K562 (cell line): ENCODE measurements at regions not wholly inside any gene's neighbourhood (a gene's known extent, or its start where the extent isn't known, plus 50 kb on each side); places are given as distances from the start of the nearest gene placed in this dataset.

Experiments
- ATAC-seq: fragments of 200-7000 bp; cut with Tn5 transposase; 3 replicates; pipeline ENCODE4 v1.9.1; 2020; ENCODE audit warnings: moderate library complexity
- BruUV-seq: library from RNA; stranded (reverse); fragments of 400-500 nt; replicated peaks from 2 replicates; lab custom pipeline; 2021; lab: Mats Ljungman, UMichigan
- CTCF ChIA-PET: fragments of 300-600 bp; formaldehyde crosslinking; extraction: SDS; loops from one replicate; lab custom pipeline; 2021; ENCODE audit warnings: low intra/inter-chr PET ratio; lab: Yijun Ruan, JAX
- POLR2A ChIA-PET: fragments of 300-600, 350-650 bp; sonication (Branson Sonifier 250); formaldehyde crosslinking; extraction: SDS; loops from one replicate; lab custom pipeline; 2021; ENCODE audit warnings: antibody characterized with exemption, inconsistent platforms; lab: Yijun Ruan, JAX
- DNase-seq, 4 experiments: peaks; one replicate each; pipeline versions ENCODE4 v3.0.0 to v3.0.0-alpha.2; 2011 to 2018; ENCODE audit warnings: low spot score in 3 of 4, mixed read lengths in 3 of 4; ENCODE audit errors: extremely low read depth in 1 of 4
- FAIRE-seq: peaks from 2 replicates; lab custom pipeline; 2011; peaks lifted over from hg19 to GRCh38; lab: Jason Lieb, UNC
- H2AFZ ChIP-seq: 2 replicates; pipeline ENCODE4 v1.6.0; 2011; ENCODE audit warnings: low read depth, low read length, control low read depth, inconsistent platforms
- H3K27ac ChIP-seq: fragments of 200-600 bp; 3 replicates; pipeline ENCODE4 v1.8.0; 2011; ENCODE audit warnings: low read depth, mild to moderate bottlenecking, control low read depth, inconsistent platforms, low read length, moderate library complexity, mixed read lengths; ENCODE audit errors: extremely low read depth
- H3K27me3 ChIP-seq, 2 experiments: fragments of 300-600 bp in 1 of 2; 2 replicates in 1 of 2; 3 replicates in 1 of 2; pipeline versions ENCODE4 v1.6.0 to v1.8.0; 2011; ENCODE audit warnings: inconsistent platforms in 2 of 2, low read length in 2 of 2, mild to moderate bottlenecking in 1 of 2, mixed read lengths in 1 of 2, moderate library complexity in 1 of 2; ENCODE audit not compliant: control insufficient read depth in 2 of 2, insufficient read depth in 2 of 2
- H3K36me3 ChIP-seq: fragments of 300-600 bp; 3 replicates; pipeline ENCODE4 v1.8.0; 2011; ENCODE audit warnings: mild to moderate bottlenecking, low read length, inconsistent platforms; ENCODE audit not compliant: control insufficient read depth, insufficient read depth
- H3K4me1 ChIP-seq, 2 experiments: fragments of 200-600 bp in 1 of 2; replicated peaks in 1 of 2; 2 replicates in 1 of 2; 3 replicates in 1 of 2; pipeline versions ENCODE4 v1.5.1 to v1.8.0; 2011; ENCODE audit warnings: inconsistent platforms in 2 of 2, low read length in 2 of 2, mild to moderate bottlenecking in 1 of 2, mixed read lengths in 1 of 2, moderate library complexity in 1 of 2; ENCODE audit not compliant: control insufficient read depth in 2 of 2, insufficient read depth in 2 of 2
- H3K4me2 ChIP-seq: 2 replicates; pipeline ENCODE4 v1.6.1; 2011; ENCODE audit warnings: low read length, control low read depth, inconsistent platforms, mixed read lengths; ENCODE audit not compliant: insufficient read depth
- H3K4me3 ChIP-seq: fragments of 200-600 bp; sonication (generic), shearing (Covaris generic); 2 replicates; pipeline ENCODE4 v1.5.1; 2016; ENCODE audit warnings: control low read depth, inconsistent platforms
- H3K79me2 ChIP-seq: fragments of 200-600 bp; 3 replicates; pipeline ENCODE4 v1.8.0; 2011; ENCODE audit warnings: low read length, inconsistent platforms; ENCODE audit not compliant: control insufficient read depth, insufficient read depth
- H3K9ac ChIP-seq, 2 experiments: 2 replicates each; pipeline versions ENCODE4 v1.6.0 to v1.6.1; 2011; ENCODE audit warnings: low read depth in 2 of 2, low read length in 2 of 2, control low read depth in 1 of 2, inconsistent platforms in 1 of 2, mild to moderate bottlenecking in 1 of 2, mixed read lengths in 1 of 2; ENCODE audit not compliant: insufficient read depth in 1 of 2
- H3K9me1 ChIP-seq: one replicate; pipeline ENCODE4 v1.6.0; 2011; ENCODE audit warnings: inconsistent platforms, mild to moderate bottlenecking, low read length, moderate library complexity; ENCODE audit not compliant: control insufficient read depth, insufficient read depth
- H3K9me3 ChIP-seq: replicated peaks from 2 replicates; pipeline ENCODE4 v1.5.1; 2011; ENCODE audit warnings: low read depth, low read length, inconsistent platforms; ENCODE audit not compliant: control insufficient read depth, insufficient read depth
- H4K20me1 ChIP-seq: replicated peaks from 2 replicates; pipeline ENCODE4 v1.6.1; 2011; ENCODE audit warnings: low read length, inconsistent platforms, mixed read lengths; ENCODE audit not compliant: control insufficient read depth, insufficient read depth
- ARHGAP35 ChIP-seq: fragments of 450-650 bp; IDR thresholded peaks from 2 replicates; pipeline ENCODE4 v1.6.1; 2018; ENCODE audit not compliant: partially characterized antibody
- GABPA ChIP-seq: fragments of 200-800 bp; sonication (Bioruptor generic); conservative IDR thresholded peaks from 2 replicates; pipeline ENCODE4 v1.6.1; 2016; ENCODE audit warnings: low read depth, missing genetic modification characterization, missing compliant biosample characterization
- JUND ChIP-seq, 2 experiments: IDR thresholded peaks; 2 replicates in 1 of 2; 3 replicates in 1 of 2; pipeline ENCODE4 v1.6.1; 2011; ENCODE audit warnings: borderline replicate concordance in 2 of 2, low read depth in 2 of 2, low read length in 2 of 2, improper control_type of control experiment in 1 of 2, missing biosample characterization in 1 of 2, missing genetic modification characterization in 1 of 2, missing genetic modification reagents in 1 of 2
- POLR2B ChIP-seq: fragments of 450-650 bp; IDR thresholded peaks from 2 replicates; pipeline ENCODE4 v1.6.1; 2018; ENCODE audit warnings: low read depth; ENCODE audit not compliant: partially characterized antibody
- ZNF174 ChIP-seq: fragments of 250-450 bp; sonication (Bioruptor Pico); IDR thresholded peaks from 2 replicates; pipeline ENCODE4 v1.4.0; 2020; ENCODE audit warnings: mild to moderate bottlenecking
- ZNF436 ChIP-seq: fragments of 250-450, 450-650 bp; sonication (Bioruptor Pico); formaldehyde crosslinking; IDR thresholded peaks from 2 replicates; pipeline ENCODE4 v1.7.0; 2020; ENCODE audit warnings: mild to moderate bottlenecking
- WGBS: fragments of 100-300 bp; shearing (Covaris generic); methylation state at CpG from one replicate; pipeline ENCODE4 v1.1.6; 2016; ENCODE audit warnings: low coverage, mixed read lengths; ENCODE audit not compliant: insufficient coverage; ENCODE audit errors: missing lambda C conversion rate; 5-methylcytosine and 5-hydroxymethylcytosine counted together
- in situ Hi-C: fragments of 300-500 bp; cut with MboI; formaldehyde crosslinking; loops from 4 replicates; pipeline ENCODE4 v1.15.0; 2018; ENCODE audit warnings: inconsistent platforms, mixed read lengths
- intact Hi-C: fragments of 100-400 bp; cut with micrococcal nuclease; formaldehyde crosslinking; loops from 2 replicates; pipeline ENCODE4 v1.14.2; 2022
- TF ChIP-seq, protein P1 (sequence below), 3 experiments: fragments of 200-800 bp in 1 of 3; fragments of 250-450 bp in 1 of 3; fragments of 450-650 bp in 1 of 3; sonication (Bioruptor Pico) in 1 of 3; sonication (Bioruptor generic) in 1 of 3; formaldehyde crosslinking in 1 of 3; IDR thresholded peaks; 2 replicates each; pipeline versions ENCODE4 v1.6.1 to v1.8.0; 2016 to 2022; ENCODE audit warnings: mild to moderate bottlenecking in 2 of 3, missing genetic modification characterization in 2 of 3, missing compliant biosample characterization in 1 of 3, moderate library complexity in 1 of 3
- TF ChIP-seq, protein P2 (sequence below): fragments of 250-450 bp; sonication (Bioruptor Pico); IDR thresholded peaks from 2 replicates; pipeline ENCODE4 v1.5.0; 2022; ENCODE audit warnings: mild to moderate bottlenecking
- TF ChIP-seq, protein P3 (sequence below): fragments of 250-450 bp; sonication (Bioruptor Pico); IDR thresholded peaks from 2 replicates; pipeline ENCODE4 v1.5.0; 2021
- TF ChIP-seq, protein P4 (sequence below): IDR thresholded peaks from 2 replicates; pipeline ENCODE4 v1.6.1; 2011; ENCODE audit warnings: borderline replicate concordance, low read depth, mild to moderate bottlenecking, moderate library complexity, low read length; ENCODE audit not compliant: insufficient read depth, poor library complexity, severe bottlenecking

DNA sequence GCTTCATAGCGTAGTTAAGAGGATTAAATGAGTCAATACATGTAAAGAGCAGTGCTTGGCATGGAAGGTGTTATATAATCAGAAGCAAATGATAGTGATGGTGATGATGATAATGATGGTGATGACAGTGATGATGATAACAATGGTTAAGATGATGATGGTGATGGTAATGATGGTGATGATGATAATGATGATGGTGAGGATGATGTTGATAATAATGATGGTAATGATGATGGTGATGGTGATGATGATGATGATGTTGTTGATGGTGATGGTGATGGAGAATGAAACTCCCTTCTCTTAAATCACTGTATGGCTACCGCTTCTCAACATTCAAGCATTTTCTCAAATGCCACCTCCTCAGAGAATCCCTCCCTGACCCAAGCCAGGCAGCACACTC is 190.5 kb downstream of the TMEM132E start:
- intact Hi-C loops, result no loop called here
- FAIRE-seq, result no peak
- Histone ChIP-seq H3K4me1 (no peaks in the 10 kb centered on the region), H3K4me2 (no peak overlapping the region), H3K9ac (no peak overlapping the region), H3K27ac (no peak overlapping the region), H2AFZ (no peak overlapping the region), H3K9me1 (no peaks in the 10 kb centered on the region), H3K79me2 (no peaks in the 10 kb centered on the region), H3K9me3 (no peaks in the 10 kb centered on the region), H3K4me3 (no peak overlapping the region), H3K27me3 (peaks cover 10 to 19% of the 10 kb centered on the region in 2 experiments), H4K20me1 (0 out of 2 replicates have a peak, but pooled peaks cover 10% of the 10 kb centered on the region), H3K36me3 (no peaks in the 10 kb centered on the region)
- in situ Hi-C loops, result no loop called here
- BruUV-seq, result no TSS peak
- no peak for ATAC-seq
- DNase-seq, result no peak
- ChIA-PET POLR2A (no interaction called here), CTCF (no interaction called here)
- 0% methylated on average over 2 of the region's 2 CpGs for WGBS
- no peak for TF ChIP-seq JUND (IDR thresholded peaks at IDR 0.05; ENCODE audit: borderline replicate concordance, low read depth, low read length)
- TF ChIP-seq JUND (tag; IDR thresholded peaks at IDR 0.05; ENCODE audit: borderline replicate concordance, low read depth, low read length), result no peak
- TF ChIP-seq GABPA (tag), result no peak
- TF ChIP-seq ZNF174 (CRISPR knock-in tag), result no peak
- TF ChIP-seq, protein P1, sequence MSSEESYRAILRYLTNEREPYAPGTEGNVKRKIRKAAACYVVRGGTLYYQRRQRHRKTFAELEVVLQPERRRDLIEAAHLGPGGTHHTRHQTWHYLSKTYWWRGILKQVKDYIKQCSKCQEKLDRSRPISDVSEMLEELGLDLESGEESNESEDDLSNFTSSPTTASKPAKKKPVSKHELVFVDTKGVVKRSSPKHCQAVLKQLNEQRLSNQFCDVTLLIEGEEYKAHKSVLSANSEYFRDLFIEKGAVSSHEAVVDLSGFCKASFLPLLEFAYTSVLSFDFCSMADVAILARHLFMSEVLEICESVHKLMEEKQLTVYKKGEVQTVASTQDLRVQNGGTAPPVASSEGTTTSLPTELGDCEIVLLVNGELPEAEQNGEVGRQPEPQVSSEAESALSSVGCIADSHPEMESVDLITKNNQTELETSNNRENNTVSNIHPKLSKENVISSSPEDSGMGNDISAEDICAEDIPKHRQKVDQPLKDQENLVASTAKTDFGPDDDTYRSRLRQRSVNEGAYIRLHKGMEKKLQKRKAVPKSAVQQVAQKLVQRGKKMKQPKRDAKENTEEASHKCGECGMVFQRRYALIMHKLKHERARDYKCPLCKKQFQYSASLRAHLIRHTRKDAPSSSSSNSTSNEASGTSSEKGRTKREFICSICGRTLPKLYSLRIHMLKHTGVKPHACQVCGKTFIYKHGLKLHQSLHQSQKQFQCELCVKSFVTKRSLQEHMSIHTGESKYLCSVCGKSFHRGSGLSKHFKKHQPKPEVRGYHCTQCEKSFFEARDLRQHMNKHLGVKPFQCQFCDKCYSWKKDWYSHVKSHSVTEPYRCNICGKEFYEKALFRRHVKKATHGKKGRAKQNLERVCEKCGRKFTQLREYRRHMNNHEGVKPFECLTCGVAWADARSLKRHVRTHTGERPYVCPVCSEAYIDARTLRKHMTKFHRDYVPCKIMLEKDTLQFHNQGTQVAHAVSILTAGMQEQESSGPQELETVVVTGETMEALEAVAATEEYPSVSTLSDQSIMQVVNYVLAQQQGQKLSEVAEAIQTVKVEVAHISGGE (CRISPR knock-in tag; IDR thresholded peaks at IDR 0.05), result no peak
- TF ChIP-seq POLR2B, result no peak
- TF ChIP-seq ARHGAP35, result no peak
- TF ChIP-seq, protein P2, sequence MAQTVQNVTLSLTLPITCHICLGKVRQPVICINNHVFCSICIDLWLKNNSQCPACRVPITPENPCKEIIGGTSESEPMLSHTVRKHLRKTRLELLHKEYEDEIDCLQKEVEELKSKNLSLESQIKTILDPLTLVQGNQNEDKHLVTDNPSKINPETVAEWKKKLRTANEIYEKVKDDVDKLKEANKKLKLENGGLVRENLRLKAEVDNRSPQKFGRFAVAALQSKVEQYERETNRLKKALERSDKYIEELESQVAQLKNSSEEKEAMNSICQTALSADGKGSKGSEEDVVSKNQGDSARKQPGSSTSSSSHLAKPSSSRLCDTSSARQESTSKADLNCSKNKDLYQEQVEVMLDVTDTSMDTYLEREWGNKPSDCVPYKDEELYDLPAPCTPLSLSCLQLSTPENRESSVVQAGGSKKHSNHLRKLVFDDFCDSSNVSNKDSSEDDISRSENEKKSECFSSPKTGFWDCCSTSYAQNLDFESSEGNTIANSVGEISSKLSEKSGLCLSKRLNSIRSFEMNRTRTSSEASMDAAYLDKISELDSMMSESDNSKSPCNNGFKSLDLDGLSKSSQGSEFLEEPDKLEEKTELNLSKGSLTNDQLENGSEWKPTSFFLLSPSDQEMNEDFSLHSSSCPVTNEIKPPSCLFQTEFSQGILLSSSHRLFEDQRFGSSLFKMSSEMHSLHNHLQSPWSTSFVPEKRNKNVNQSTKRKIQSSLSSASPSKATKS, result no peak
- TF ChIP-seq, protein P3, sequence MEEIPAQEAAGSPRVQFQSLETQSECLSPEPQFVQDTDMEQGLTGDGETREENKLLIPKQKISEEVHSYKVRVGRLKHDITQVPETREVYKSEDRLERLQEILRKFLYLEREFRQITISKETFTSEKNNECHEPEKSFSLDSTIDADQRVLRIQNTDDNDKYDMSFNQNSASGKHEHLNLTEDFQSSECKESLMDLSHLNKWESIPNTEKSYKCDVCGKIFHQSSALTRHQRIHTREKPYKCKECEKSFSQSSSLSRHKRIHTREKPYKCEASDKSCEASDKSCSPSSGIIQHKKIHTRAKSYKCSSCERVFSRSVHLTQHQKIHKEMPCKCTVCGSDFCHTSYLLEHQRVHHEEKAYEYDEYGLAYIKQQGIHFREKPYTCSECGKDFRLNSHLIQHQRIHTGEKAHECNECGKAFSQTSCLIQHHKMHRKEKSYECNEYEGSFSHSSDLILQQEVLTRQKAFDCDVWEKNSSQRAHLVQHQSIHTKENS, result no peak
- TF ChIP-seq, protein P4, sequence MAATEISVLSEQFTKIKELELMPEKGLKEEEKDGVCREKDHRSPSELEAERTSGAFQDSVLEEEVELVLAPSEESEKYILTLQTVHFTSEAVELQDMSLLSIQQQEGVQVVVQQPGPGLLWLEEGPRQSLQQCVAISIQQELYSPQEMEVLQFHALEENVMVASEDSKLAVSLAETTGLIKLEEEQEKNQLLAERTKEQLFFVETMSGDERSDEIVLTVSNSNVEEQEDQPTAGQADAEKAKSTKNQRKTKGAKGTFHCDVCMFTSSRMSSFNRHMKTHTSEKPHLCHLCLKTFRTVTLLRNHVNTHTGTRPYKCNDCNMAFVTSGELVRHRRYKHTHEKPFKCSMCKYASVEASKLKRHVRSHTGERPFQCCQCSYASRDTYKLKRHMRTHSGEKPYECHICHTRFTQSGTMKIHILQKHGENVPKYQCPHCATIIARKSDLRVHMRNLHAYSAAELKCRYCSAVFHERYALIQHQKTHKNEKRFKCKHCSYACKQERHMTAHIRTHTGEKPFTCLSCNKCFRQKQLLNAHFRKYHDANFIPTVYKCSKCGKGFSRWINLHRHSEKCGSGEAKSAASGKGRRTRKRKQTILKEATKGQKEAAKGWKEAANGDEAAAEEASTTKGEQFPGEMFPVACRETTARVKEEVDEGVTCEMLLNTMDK, result no peak
- no peak for TF ChIP-seq ZNF436 (CRISPR knock-in tag)
